T-helper 1 cell treated with Interleukin-12 subunit alpha and Interleukin-12 subunit beta and Interleukin-4 antibody, amounts not matched to agents 30 μg/mL and 1 μg/mL, for 36 hours (primary cell): ENCODE measurements at regions not wholly inside any gene's neighbourhood (a gene's known extent, or its start where the extent isn't known, plus 50 kb on each side); places are given as distances from the start of the nearest gene placed in this dataset.

Experiments
- H3K27ac Mint-ChIP-seq: one replicate; pipeline ENCODE4 v1.8.0; 2021; ENCODE audit warnings: mild to moderate bottlenecking, mixed read lengths
- H3K27me3 Mint-ChIP-seq: one replicate; pipeline ENCODE4 v1.8.0; 2021; ENCODE audit warnings: low read depth, mixed read lengths
- H3K36me3 Mint-ChIP-seq: one replicate; pipeline ENCODE4 v1.8.0; 2021; ENCODE audit warnings: low read depth, mixed read lengths
- H3K4me1 Mint-ChIP-seq: one replicate; pipeline ENCODE4 v1.8.0; 2021; ENCODE audit warnings: low read depth, mixed read lengths
- H3K4me3 Mint-ChIP-seq: one replicate; pipeline ENCODE4 v1.8.0; 2021; ENCODE audit warnings: mild to moderate bottlenecking, moderate library complexity, mixed read lengths
- H3K9me3 Mint-ChIP-seq: one replicate; pipeline ENCODE4 v1.8.0; 2021; ENCODE audit warnings: mixed read lengths

DNA sequence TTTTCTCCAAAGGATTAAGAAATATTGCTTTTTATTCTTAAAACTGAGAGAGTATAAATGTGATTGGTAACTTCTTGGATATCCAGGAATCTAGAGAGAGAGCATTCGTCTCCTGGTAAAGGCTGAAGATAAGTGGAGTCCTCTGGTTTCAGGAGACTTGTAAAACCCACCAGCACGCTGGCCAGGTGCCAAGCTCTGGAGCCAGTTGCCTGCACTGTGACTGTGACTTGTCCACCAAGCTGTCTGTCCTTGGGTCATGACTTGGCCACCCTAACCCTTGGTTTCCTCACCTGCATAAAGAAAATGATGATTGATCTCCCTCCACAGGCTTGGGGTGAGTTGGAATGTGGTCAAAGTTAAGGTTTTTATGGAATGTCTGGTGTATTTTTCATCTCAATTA is 185.4 kb upstream of the NCKAP5 start:
- Mint-ChIP-seq H3K27ac (no peak overlapping the region), H3K27me3 (no peaks in the 10 kb centered on the region), H3K4me1 (no peaks in the 10 kb centered on the region), H3K4me3 (no peak overlapping the region), H3K9me3 (no peaks in the 10 kb centered on the region), H3K36me3 (no peaks in the 10 kb centered on the region)

DNA sequence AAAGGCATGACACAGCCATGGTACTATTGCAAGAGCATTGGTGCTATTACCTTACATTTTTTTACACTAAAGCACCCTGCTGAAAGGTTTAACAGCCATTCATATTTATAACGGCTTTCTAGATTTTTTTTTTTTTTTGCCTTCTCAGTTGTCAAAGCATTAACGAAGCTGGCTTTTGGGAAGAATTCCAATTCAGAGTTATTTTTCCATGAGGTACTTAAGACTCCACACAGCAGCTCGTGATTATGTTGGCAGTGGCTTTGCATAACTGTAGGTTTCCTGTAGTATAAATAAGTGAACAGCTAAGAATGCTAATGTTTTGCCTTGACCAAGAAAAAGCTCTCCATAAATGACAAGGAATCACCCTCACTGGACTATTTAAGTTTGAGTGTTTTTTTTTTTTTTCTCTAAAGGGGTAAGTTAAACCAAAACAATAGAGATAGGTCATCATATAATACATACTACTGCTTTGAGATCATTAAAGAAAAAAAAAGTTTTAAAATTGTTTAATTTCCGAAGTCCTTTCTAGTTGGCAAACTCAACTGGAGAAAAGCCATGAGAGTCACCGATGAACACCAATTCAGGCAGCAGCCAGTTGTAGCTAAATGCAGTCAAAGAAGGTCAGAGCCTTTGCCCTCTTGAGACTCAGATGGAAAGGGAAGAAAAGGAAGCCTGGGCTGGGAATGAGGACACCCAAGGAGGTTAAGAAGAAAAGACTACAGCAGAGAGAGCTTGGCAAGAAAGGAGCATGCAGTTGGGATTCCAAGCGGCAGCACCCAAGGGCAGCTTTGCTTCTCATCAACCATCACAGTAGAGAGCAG is 187.4 kb upstream of the NCKAP5 start:
- Mint-ChIP-seq H3K4me1 (no peaks in the 10 kb centered on the region), H3K27me3 (no peaks in the 10 kb centered on the region), H3K9me3 (no peaks in the 10 kb centered on the region), H3K4me3 (no peak overlapping the region), H3K27ac (no peak overlapping the region), H3K36me3 (no peaks in the 10 kb centered on the region)

DNA sequence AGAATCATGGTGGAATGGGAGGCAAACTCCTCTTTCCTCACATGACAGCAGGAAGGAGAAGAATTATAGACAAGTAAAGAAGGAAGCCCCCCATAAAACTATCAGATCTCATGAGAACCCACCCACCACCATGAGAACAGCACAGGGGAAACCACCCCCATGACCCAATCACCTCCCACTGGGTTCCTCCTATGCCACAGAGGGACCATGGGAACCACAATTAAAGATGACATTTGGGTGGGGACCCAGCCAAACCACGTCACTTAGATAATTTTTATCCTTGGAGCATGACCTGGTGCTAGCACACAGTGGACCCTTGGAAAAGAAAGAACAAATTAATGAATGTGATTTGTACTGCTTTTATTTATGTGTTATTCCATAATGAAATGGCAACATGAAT is 188.6 kb upstream of the NCKAP5 start:
- Mint-ChIP-seq H3K36me3 (no peaks in the 10 kb centered on the region), H3K9me3 (no peaks in the 10 kb centered on the region), H3K27me3 (no peaks in the 10 kb centered on the region)

GRCh38 chr2:133760376-133760775 is 192.1 kb upstream of the NCKAP5 start:
- Mint-ChIP-seq H3K27me3 (no peaks in the 10 kb centered on the region), H3K36me3 (no peaks in the 10 kb centered on the region), H3K4me3 (no peak overlapping the region), H3K27ac (no peak overlapping the region), H3K9me3 (peaks cover 3% of the 10 kb centered on the region), H3K4me1 (no peaks in the 10 kb centered on the region)

More for the DNA sequence above, 188.6 kb upstream of the NCKAP5 start:
- H3K4me1 Mint-ChIP-seq, result no peaks in the 10 kb centered on the region
- H3K27ac Mint-ChIP-seq, result no peak overlapping the region
- no peak overlapping the region for H3K4me3 Mint-ChIP-seq

DNA sequence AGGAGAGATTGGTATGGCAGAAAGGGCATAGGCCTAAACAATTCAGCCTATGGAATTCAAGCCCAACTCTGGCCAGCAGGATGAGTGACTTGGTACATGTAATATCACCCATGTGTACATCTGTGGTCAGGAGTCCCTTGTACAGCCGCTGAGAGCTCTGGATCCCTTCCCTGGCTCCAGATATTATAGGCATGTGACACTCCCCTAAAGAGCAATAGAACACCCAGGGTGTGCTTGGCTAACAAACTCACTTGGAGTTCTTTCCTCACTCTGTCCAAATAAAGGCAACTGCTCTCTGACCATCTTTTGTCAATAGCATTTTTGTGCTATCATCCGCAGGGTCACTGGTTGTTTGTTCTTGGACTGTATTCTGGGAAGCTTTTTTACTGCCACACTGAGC is 197.4 kb upstream of the NCKAP5 start:
- no peak overlapping the region for H3K27ac Mint-ChIP-seq

GRCh38 chr2:133766164-133766832 is 198.0 kb upstream of the NCKAP5 start:
- no peaks in the 10 kb centered on the region for H3K4me1 Mint-ChIP-seq
- H3K27me3 Mint-ChIP-seq, result peaks cover 4% of the 10 kb centered on the region
- H3K4me3 Mint-ChIP-seq, result no peak overlapping the region
- peaks cover 3% of the 10 kb centered on the region for H3K9me3 Mint-ChIP-seq
- H3K27ac Mint-ChIP-seq, result no peak overlapping the region
- H3K36me3 Mint-ChIP-seq, result no peaks in the 10 kb centered on the region

More for the DNA sequence above, 197.4 kb upstream of the NCKAP5 start:
- Mint-ChIP-seq H3K36me3 (no peaks in the 10 kb centered on the region), H3K4me3 (no peak overlapping the region), H3K27me3 (peaks cover 2% of the 10 kb centered on the region), H3K4me1 (no peaks in the 10 kb centered on the region), H3K9me3 (peaks cover 3% of the 10 kb centered on the region)

DNA sequence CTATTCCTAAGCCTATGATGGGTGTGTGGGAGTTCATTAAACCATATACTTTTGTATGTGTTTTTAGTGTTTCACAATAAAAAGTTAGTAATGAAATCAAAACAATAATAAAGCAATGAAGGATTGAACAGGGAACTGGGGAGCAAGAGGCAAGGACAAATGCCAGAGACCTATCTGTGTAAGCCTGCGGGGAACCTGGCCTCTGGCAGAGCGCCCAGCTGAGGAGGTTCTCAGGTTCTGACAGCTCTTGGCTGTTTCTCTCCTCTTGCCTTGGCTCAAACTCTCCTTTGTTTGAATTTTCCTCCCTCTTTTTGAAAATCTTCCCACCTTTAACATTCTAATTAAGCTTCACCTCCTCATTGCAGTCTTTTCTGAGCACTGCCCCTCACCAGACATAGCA is 200.0 kb upstream of the NCKAP5 start:
- Mint-ChIP-seq H3K4me3 (no peak overlapping the region), H3K36me3 (no peaks in the 10 kb centered on the region), H3K27ac (no peak overlapping the region), H3K4me1 (no peaks in the 10 kb centered on the region), H3K9me3 (no peaks in the 10 kb centered on the region), H3K27me3 (peaks cover 4% of the 10 kb centered on the region)

GRCh38 chr2:133768658-133769435 is 200.6 kb upstream of the NCKAP5 start:
- no peaks in the 10 kb centered on the region for H3K36me3 Mint-ChIP-seq
- H3K27me3 Mint-ChIP-seq, result peaks cover 4% of the 10 kb centered on the region
- H3K4me1 Mint-ChIP-seq, result no peaks in the 10 kb centered on the region
- H3K27ac Mint-ChIP-seq, result no peak overlapping the region
- no peak overlapping the region for H3K4me3 Mint-ChIP-seq
- H3K9me3 Mint-ChIP-seq, result no peaks in the 10 kb centered on the region

- no peaks in the 10 kb centered on the region for H3K9me3 Mint-ChIP-seq
- peaks cover 4% of the 10 kb centered on the region for H3K27me3 Mint-ChIP-seq
- no peaks in the 10 kb centered on the region for H3K4me1 Mint-ChIP-seq
- no peak overlapping the region for H3K4me3 Mint-ChIP-seq
- no peak overlapping the region for H3K27ac Mint-ChIP-seq
- H3K36me3 Mint-ChIP-seq, result no peaks in the 10 kb centered on the region
Measured at GRCh38 chr2:133773854-133774653, 205.8 kb upstream of the NCKAP5 start.

- H3K4me3 Mint-ChIP-seq, result no peak overlapping the region
- H3K9me3 Mint-ChIP-seq, result no peaks in the 10 kb centered on the region
- H3K27me3 Mint-ChIP-seq, result peaks cover 4% of the 10 kb centered on the region
- no peaks in the 10 kb centered on the region for H3K36me3 Mint-ChIP-seq
- H3K27ac Mint-ChIP-seq, result no peak overlapping the region
- no peaks in the 10 kb centered on the region for H3K4me1 Mint-ChIP-seq
Measured at GRCh38 chr2:133774654-133775015, 206.4 kb upstream of the NCKAP5 start.

DNA sequence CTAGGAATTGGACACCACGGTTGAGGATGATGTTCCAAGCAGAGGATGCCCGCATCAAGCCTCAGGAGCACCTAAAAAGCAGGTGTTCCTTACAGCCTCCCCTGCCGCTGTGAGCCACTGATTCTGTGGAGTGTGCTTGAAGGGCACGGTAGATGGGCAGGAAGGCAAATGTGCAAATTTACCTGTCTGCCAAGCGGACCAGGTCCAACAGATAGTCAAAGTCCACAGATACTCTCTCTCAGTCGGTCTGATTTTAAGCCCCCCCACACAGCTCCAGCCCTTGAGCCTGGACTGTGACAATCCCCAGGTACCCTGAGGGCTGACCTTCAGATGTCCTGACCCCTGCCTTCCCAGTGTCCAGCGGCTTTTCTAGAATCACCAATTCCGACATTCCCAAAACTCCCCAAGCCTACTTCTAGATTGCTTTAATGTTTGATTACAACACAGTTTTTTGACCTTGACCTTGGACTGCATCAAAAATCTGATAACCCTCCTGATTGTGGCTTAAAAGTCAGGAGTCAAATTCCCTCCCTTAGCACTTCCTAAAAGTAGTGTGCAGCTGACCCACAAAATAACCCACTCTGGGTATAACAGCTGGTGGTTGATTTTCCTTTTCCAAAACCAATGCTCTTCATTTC is 208.8 kb upstream of the NCKAP5 start:
- Mint-ChIP-seq H3K9me3 (no peaks in the 10 kb centered on the region), H3K36me3 (no peaks in the 10 kb centered on the region), H3K27ac (no peak overlapping the region), H3K4me3 (no peak overlapping the region), H3K27me3 (no peaks in the 10 kb centered on the region), H3K4me1 (no peaks in the 10 kb centered on the region)

DNA sequence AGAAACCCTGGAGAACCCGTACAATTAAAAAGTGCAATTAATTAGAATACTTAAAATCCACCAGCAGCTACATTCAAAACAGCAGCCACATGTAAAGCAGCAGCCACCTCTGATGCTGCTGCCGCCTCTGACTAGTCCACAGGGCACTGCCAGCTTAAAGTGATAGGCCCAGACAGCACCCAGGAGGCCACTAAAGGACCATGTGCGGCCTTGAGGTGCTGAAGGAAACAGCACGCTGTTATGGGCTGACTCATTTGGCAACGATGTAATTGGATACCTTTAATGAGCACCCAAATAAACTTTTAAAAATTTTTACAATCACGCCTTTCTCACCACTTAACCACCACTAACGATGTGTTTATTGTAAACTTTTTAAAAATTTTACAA is 209.3 kb upstream of the NCKAP5 start:
- H3K9me3 Mint-ChIP-seq, result no peaks in the 10 kb centered on the region
- no peak overlapping the region for H3K4me3 Mint-ChIP-seq
- H3K27me3 Mint-ChIP-seq, result no peaks in the 10 kb centered on the region
- H3K4me1 Mint-ChIP-seq, result no peaks in the 10 kb centered on the region
- H3K27ac Mint-ChIP-seq, result no peak overlapping the region
- H3K36me3 Mint-ChIP-seq, result no peaks in the 10 kb centered on the region

DNA sequence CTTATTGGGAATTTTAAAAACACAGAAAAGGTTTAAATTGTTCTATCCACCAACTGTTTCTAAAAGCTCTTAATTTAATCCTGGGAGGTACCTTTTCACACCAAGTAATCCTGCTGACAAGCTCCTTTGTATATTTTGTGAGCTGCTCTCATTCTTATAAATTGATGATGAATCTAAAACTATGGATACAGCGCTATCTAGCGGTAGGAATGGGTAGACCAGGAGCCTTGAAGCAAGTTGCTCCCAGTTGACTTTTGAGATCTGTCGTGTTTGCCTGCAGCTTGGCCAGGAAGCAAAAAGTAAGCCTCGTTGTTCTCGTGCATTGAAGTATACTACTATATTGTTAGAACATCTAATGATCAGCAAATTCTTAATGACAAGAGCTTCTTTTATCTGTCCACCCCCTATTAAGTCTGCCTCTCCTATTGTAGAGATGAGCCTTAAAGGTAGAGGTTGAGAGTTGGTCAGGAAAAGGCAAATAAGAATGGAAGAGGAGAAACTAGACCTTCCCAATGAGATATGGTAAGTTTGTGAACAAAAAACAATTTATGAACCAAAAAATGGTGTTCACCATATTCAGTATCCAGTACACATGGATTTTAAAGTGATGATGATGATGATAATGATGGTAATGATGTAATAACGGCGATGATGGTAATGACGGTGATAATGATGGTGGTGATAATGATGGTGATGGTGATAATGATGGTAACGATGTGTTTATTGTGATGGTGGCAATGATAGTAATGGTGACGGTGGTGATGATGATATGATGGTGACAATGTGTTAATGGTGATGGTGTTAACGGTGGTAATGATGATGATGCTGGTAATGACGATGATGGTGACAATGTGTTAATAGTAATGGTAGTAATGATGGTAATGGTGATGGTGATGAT is 212.1 kb upstream of the NCKAP5 start:
- Mint-ChIP-seq H3K4me3 (no peak overlapping the region), H3K4me1 (no peaks in the 10 kb centered on the region), H3K27me3 (no peaks in the 10 kb centered on the region), H3K9me3 (no peaks in the 10 kb centered on the region), H3K27ac (no peak overlapping the region), H3K36me3 (no peaks in the 10 kb centered on the region)
